OCI-LY1 (cell line): ENCODE measurements at regions not wholly inside any gene's neighbourhood (a gene's known extent, or its start where the extent isn't known, plus 50 kb on each side); places are given as distances from the start of the nearest gene placed in this dataset.
"Not testable (repeated sequence)": the region's sequence is repeated elsewhere in the genome, so short reads cannot be mapped to it uniquely, and the experiment has no call there.

ENCODE experiments used
- EZH2 ChIP-seq: fragments of 200-600 bp; sonication (generic), shearing (Covaris generic); IDR thresholded peaks from 2 replicates; pipeline ENCODE4 v1.8.0; 2017; ENCODE audit warnings: borderline replicate concordance, mixed run types, mild to moderate bottlenecking, antibody characterized with exemption, low read length, moderate library complexity, mixed read lengths
- TF ChIP-seq, protein P1 (sequence below): fragments of 200-600 bp; sonication (generic), shearing (Covaris generic); IDR thresholded peaks from 2 replicates; pipeline ENCODE4 v1.5.1; 2017; ENCODE audit warnings: mild to moderate bottlenecking, antibody characterized with exemption, low read length, moderate library complexity, mixed read lengths

DNA sequence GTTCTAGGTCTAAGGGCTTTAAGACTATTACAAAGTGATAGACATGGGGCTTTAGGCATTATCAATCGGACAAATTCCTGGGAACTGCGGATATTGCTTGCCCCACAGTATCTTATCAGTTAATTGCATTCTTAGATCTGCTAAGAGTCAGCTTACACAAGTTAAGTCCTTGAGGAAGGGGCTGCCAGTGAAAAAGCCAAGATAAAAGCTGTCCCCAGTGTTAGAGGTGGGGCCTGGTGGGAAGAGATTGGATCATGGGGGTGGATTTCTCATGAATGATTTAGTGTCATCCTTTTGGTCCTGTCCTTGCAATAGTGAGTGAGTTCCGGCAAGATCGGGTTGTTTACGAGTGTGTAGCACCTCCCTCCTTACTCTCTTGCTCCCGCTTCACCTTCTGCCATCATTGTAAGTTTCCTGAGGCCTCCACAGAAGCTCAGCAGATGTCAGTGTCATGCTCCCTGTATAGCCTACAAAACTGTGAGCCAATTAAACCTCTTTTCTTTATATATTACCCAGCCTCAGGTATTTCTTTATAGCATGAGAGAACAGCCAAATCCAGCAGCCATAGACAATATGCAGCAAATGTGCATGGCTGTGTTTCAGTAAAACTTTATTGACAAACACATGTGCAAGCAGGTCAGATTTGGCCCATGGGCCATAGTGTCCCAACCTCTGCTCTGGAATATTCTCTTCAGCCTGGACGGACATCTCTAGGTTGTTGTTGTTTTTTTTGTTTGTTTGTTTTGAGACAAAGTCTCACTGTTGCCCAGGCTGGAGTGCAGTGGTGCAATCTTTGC, 169.6 kb upstream of the CCZ1B start:
- TF ChIP-seq, protein P1, sequence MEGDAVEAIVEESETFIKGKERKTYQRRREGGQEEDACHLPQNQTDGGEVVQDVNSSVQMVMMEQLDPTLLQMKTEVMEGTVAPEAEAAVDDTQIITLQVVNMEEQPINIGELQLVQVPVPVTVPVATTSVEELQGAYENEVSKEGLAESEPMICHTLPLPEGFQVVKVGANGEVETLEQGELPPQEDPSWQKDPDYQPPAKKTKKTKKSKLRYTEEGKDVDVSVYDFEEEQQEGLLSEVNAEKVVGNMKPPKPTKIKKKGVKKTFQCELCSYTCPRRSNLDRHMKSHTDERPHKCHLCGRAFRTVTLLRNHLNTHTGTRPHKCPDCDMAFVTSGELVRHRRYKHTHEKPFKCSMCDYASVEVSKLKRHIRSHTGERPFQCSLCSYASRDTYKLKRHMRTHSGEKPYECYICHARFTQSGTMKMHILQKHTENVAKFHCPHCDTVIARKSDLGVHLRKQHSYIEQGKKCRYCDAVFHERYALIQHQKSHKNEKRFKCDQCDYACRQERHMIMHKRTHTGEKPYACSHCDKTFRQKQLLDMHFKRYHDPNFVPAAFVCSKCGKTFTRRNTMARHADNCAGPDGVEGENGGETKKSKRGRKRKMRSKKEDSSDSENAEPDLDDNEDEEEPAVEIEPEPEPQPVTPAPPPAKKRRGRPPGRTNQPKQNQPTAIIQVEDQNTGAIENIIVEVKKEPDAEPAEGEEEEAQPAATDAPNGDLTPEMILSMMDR, result not testable (repeated sequence)
- not testable (repeated sequence) for TF ChIP-seq EZH2
